ENCODE measurements at regions not wholly inside any gene's neighbourhood (a gene's known extent, or its start where the extent isn't known, plus 50 kb on each side); places are given as distances from the start of the nearest gene placed in this dataset.

DNA sequence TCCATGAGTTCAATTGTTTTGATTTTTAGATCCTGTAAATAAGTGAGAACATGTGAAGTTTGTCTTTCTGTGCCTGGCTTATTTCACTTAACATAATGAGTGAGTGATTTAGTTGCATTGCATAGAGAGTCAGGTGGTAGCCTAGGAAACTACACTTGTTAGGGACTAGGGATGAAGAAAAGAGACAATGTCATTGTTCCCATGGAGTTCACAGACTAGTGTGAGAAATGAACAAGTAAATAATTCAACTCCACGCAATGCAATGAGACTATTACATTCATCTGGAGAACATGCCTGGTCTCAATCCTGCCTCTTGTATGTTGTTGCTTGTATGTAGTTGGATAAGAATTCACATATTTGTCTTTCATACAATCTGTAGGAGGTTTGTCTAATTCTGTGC, 76.3 kb upstream of the B3GAT2 start:
- DNase-seq: no peak
- no peaks in the 10 kb centered on the region for H3K27me3 ChIP-seq (ENCODE audit: low read length)
- H3K9me2 ChIP-seq (replicated peaks; ENCODE audit: insufficient read depth, low read length): no peaks in the 10 kb centered on the region
- no peak overlapping the region for H3K4me2 ChIP-seq (ENCODE audit: low read depth, low read length, poor library complexity, severe bottlenecking)
- no peak overlapping the region for H3K27ac ChIP-seq (ENCODE audit: low read length)
- H3K9me3 ChIP-seq (ENCODE audit: low read length): no peaks in the 10 kb centered on the region
- no peaks in the 10 kb centered on the region for H3K79me2 ChIP-seq (ENCODE audit: low read length)
- no peaks in the 10 kb centered on the region for H3K4me1 ChIP-seq (ENCODE audit: low read length)
- no peak overlapping the region for H2AFZ ChIP-seq (ENCODE audit: low read length)
- no peak overlapping the region for H3K4me3 ChIP-seq (ENCODE audit: low read length)
- no peaks in the 10 kb centered on the region for H4K20me1 ChIP-seq (ENCODE audit: insufficient read depth, low read depth, low read length)
- H3K9ac ChIP-seq (ENCODE audit: low read length): no peak overlapping the region
- no peaks in the 10 kb centered on the region for H3K36me3 ChIP-seq (ENCODE audit: insufficient read depth, low read length)

DNA sequence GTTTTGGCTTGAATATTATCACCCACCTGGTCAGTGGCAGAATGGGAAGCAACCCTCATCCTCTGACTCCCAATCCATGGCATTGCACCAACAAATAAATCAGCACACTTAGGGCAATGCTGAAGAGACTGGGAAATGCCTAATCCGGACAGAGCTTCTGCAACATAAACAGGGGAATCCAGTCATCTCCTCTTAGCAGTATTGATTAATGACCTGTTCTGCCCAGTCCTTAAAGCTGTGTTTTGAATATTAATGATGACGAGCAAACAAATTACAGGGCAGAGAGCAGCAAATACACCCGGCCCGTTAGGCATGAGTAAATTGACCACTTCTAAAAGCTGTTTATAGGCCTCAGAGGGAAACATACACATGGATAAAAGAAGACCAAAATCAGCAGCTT, 77.0 kb upstream of the B3GAT2 start:
- no peak overlapping the region for H3K9ac ChIP-seq (ENCODE audit: low read length)
- H3K79me2 ChIP-seq (ENCODE audit: low read length): no peaks in the 10 kb centered on the region
- DNase-seq: no peak
- no peak overlapping the region for H2AFZ ChIP-seq (ENCODE audit: low read length)
- no peak overlapping the region for H3K4me2 ChIP-seq (ENCODE audit: low read depth, low read length, poor library complexity, severe bottlenecking)
- H3K4me1 ChIP-seq (ENCODE audit: low read length): no peaks in the 10 kb centered on the region
- no peak overlapping the region for H3K4me3 ChIP-seq (ENCODE audit: low read length)
- H3K27ac ChIP-seq (ENCODE audit: low read length): no peak overlapping the region
- no peaks in the 10 kb centered on the region for H3K9me3 ChIP-seq (ENCODE audit: low read length)
- H3K36me3 ChIP-seq (ENCODE audit: insufficient read depth, low read length): no peaks in the 10 kb centered on the region
- H4K20me1 ChIP-seq (ENCODE audit: insufficient read depth, low read depth, low read length): no peaks in the 10 kb centered on the region
- no peaks in the 10 kb centered on the region for H3K27me3 ChIP-seq (ENCODE audit: low read length)
- no peaks in the 10 kb centered on the region for H3K9me2 ChIP-seq (replicated peaks; ENCODE audit: insufficient read depth, low read length)

DNA sequence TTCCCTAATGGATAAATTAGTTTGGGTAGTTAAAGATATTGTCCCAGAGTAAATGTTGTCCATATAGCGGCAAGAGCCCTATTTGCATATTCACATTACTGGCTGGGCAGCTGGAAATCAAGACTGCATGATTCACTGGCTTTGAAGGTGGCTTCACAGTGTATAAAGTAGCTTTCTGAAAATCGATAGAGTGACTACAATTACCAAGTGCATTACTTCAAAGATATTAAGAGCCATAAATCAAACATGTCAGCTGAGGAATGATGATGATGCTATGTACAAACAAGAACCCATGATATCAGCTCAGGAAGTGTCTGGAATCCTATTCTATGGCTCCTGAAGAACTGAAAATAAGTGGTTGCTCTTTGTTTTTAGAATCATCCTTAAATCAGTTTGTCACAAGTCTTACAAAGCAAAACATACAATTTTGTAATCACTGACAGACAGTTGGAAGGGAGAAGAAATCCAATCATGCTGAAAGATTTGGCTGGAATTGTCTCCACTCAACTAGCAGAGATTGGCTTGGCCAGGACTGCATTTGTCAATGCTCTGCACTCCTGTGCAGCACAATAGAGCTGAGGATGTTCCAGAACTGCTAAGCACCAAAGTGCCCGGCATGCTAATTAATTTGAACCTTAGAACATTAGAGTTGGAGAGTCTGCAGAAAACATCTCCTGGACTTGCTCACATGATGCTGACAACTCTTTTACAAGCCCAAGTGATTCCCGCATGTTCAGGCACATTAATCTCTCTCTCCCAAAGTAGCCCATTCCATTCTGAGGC, 77.9 kb upstream of the B3GAT2 start:
- H3K9ac ChIP-seq (ENCODE audit: low read length): no peak overlapping the region
- no peak overlapping the region for H3K4me2 ChIP-seq (ENCODE audit: low read depth, low read length, poor library complexity, severe bottlenecking)
- no peak overlapping the region for H2AFZ ChIP-seq (ENCODE audit: low read length)
- no peaks in the 10 kb centered on the region for H4K20me1 ChIP-seq (ENCODE audit: insufficient read depth, low read depth, low read length)
- no peaks in the 10 kb centered on the region for H3K27me3 ChIP-seq (ENCODE audit: low read length)
- no peaks in the 10 kb centered on the region for H3K36me3 ChIP-seq (ENCODE audit: insufficient read depth, low read length)
- no peaks in the 10 kb centered on the region for H3K9me2 ChIP-seq (replicated peaks; ENCODE audit: insufficient read depth, low read length)
- H3K79me2 ChIP-seq (ENCODE audit: low read length): no peaks in the 10 kb centered on the region
- DNase-seq: no peak
- H3K27ac ChIP-seq (ENCODE audit: low read length): no peak overlapping the region
- H3K4me1 ChIP-seq (ENCODE audit: low read length): no peaks in the 10 kb centered on the region
- H3K4me3 ChIP-seq (ENCODE audit: low read length): no peak overlapping the region
- H3K9me3 ChIP-seq (ENCODE audit: low read length): no peaks in the 10 kb centered on the region

DNA sequence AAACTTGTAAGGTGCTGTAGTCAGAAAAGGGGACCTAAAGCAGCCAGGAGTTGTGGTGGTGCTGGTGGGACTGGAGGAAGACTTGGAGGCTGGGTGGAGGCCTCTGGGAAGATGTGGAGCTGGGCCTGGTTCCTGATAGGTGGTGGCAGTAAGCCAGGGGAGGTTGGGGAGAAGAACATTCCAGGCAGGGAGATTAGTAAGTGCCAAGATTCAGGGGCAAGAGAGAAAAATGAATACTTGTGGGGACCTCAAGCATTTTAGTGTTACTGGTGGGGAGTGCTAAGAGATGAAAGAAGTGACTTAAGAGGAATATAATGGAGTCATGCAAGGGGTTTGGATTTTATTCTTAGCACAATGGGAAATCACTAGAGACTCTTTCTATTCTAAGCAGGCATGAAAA, 79.0 kb upstream of the B3GAT2 start:
- Histone ChIP-seq H3K36me3 (ENCODE audit: insufficient read depth, low read length) (no peaks in the 10 kb centered on the region), H3K4me2 (ENCODE audit: low read depth, low read length, poor library complexity, severe bottlenecking) (no peak overlapping the region), H3K4me3 (ENCODE audit: low read length) (no peak overlapping the region), H3K9me2 (replicated peaks; ENCODE audit: insufficient read depth, low read length) (no peaks in the 10 kb centered on the region), H3K4me1 (ENCODE audit: low read length) (no peaks in the 10 kb centered on the region), H2AFZ (ENCODE audit: low read length) (no peak overlapping the region), H3K27me3 (ENCODE audit: low read length) (no peaks in the 10 kb centered on the region), H3K27ac (ENCODE audit: low read length) (no peak overlapping the region), H3K79me2 (ENCODE audit: low read length) (no peaks in the 10 kb centered on the region), H3K9ac (ENCODE audit: low read length) (no peak overlapping the region), H4K20me1 (ENCODE audit: insufficient read depth, low read depth, low read length) (no peaks in the 10 kb centered on the region), H3K9me3 (ENCODE audit: low read length) (no peaks in the 10 kb centered on the region)
- DNase-seq: no peak

DNA sequence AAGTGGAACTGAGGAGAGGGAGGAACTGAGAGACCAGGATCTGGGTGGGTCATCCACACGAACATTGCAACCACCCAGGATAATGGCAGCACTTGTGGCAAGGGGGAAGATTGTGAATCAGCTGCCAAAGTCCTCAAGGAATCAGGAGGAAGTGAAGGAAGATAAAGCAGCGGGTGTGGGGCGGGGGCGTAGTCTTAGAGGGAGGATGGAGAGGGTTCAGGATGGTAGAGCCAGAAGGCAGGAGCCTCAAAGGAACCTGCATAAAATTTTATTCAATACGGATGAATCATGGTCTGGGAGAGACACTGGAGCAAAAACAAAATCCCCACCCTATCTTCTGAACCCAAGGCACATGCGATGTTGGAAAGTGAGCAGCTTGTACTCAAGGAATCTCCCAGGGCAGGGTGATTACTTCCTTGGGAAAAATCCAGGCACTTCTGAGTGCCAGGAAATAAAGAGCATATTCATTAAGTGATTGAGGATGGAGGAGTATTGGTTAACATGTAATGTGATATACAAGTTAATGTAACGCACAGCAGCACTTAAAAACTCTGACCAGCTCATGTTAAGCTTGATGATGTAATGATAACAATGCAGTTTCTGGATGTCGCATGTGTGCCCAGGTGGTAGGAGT, 82.0 kb upstream of the B3GAT2 start:
- DNase-seq: no peak
- H3K9ac ChIP-seq (ENCODE audit: low read length): no peak overlapping the region

DNA sequence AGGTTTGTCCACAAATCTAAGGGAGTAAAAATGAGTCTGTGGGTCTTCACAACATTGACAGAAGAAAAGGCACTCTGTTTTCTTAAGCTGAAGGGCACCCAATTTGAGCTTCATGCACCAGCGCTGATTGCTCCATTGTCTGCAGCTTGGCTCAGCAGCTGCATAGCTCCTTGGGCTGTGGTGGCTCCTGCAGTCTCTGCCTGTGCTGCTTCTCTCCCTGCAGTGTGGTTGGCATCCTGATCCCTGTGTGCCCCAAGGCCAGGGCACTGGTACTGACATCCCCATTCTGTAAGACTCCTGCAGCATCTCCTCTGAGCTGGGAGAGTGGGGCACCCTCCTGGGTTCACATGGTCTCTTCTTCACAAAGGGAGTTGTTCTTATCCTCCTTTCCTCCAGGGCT, 83.2 kb upstream of the B3GAT2 start:
- H3K9me2 ChIP-seq (replicated peaks; ENCODE audit: insufficient read depth, low read length): no peaks in the 10 kb centered on the region
- no peak overlapping the region for H2AFZ ChIP-seq (ENCODE audit: low read length)
- H3K4me1 ChIP-seq (ENCODE audit: low read length): peaks cover 5% of the 10 kb centered on the region; the same call in 1 of the 2 replicates
- no peaks in the 10 kb centered on the region for H3K9me3 ChIP-seq (ENCODE audit: low read length)
- no peak overlapping the region for H3K27ac ChIP-seq (ENCODE audit: low read length)
- no peak overlapping the region for H3K4me3 ChIP-seq (ENCODE audit: low read length)
- H4K20me1 ChIP-seq (ENCODE audit: insufficient read depth, low read depth, low read length): no peaks in the 10 kb centered on the region
- no peak overlapping the region for H3K9ac ChIP-seq (ENCODE audit: low read length)
- H3K79me2 ChIP-seq (ENCODE audit: low read length): no peaks in the 10 kb centered on the region
- DNase-seq: no peak
- no peaks in the 10 kb centered on the region for H3K36me3 ChIP-seq (ENCODE audit: insufficient read depth, low read length)
- no peaks in the 10 kb centered on the region for H3K27me3 ChIP-seq (ENCODE audit: low read length)
- no peak overlapping the region for H3K4me2 ChIP-seq (ENCODE audit: low read depth, low read length, poor library complexity, severe bottlenecking)

More for the DNA sequence above, 82.0 kb upstream of the B3GAT2 start:
- Histone ChIP-seq H3K4me2 (ENCODE audit: low read depth, low read length, poor library complexity, severe bottlenecking) (no peak overlapping the region), H3K4me3 (ENCODE audit: low read length) (no peak overlapping the region), H3K79me2 (ENCODE audit: low read length) (no peaks in the 10 kb centered on the region), H3K36me3 (ENCODE audit: insufficient read depth, low read length) (no peaks in the 10 kb centered on the region), H3K27ac (ENCODE audit: low read length) (no peak overlapping the region), H2AFZ (ENCODE audit: low read length) (no peak overlapping the region), H3K9me2 (replicated peaks; ENCODE audit: insufficient read depth, low read length) (no peaks in the 10 kb centered on the region), H3K9me3 (ENCODE audit: low read length) (no peaks in the 10 kb centered on the region), H4K20me1 (ENCODE audit: insufficient read depth, low read depth, low read length) (no peaks in the 10 kb centered on the region), H3K4me1 (ENCODE audit: low read length) (peaks cover 5% of the 10 kb centered on the region; the same call in 1 of the 2 replicates), H3K27me3 (ENCODE audit: low read length) (no peaks in the 10 kb centered on the region)

DNA sequence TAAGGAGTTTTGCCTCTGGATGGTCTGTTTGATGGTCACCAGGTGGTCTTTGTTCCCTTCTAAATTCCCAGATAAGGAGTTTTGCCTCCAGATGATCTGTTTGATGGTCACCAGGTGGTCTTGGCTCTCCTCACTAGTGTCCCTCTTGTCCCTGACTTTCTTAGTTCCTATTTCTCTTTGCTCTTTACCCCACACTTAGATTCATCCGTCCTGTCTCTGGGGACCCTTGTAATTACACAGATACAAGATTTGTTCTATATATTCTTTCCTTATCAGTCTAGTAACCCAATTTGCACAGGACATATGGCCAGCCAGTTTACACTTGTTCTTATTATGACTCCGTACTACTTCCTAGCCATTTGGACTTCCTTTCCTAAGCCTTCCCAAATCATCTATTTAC, 84.0 kb upstream of the B3GAT2 start:
- peaks cover 5% of the 10 kb centered on the region; the same call in 1 of the 2 replicates for H3K4me1 ChIP-seq (ENCODE audit: low read length)
- no peak overlapping the region for H3K9ac ChIP-seq (ENCODE audit: low read length)
- H3K9me3 ChIP-seq (ENCODE audit: low read length): no peaks in the 10 kb centered on the region
- H3K4me3 ChIP-seq (ENCODE audit: low read length): no peak overlapping the region
- H3K4me2 ChIP-seq (ENCODE audit: low read depth, low read length, poor library complexity, severe bottlenecking): no peak overlapping the region
- no peak overlapping the region for H2AFZ ChIP-seq (ENCODE audit: low read length)
- H3K9me2 ChIP-seq (replicated peaks; ENCODE audit: insufficient read depth, low read length): no peaks in the 10 kb centered on the region
- no peak for DNase-seq
- H3K36me3 ChIP-seq (ENCODE audit: insufficient read depth, low read length): no peaks in the 10 kb centered on the region
- no peak overlapping the region for H3K27ac ChIP-seq (ENCODE audit: low read length)
- no peaks in the 10 kb centered on the region for H3K79me2 ChIP-seq (ENCODE audit: low read length)
- H3K27me3 ChIP-seq (ENCODE audit: low read length): no peaks in the 10 kb centered on the region
- no peaks in the 10 kb centered on the region for H4K20me1 ChIP-seq (ENCODE audit: insufficient read depth, low read depth, low read length)

DNA sequence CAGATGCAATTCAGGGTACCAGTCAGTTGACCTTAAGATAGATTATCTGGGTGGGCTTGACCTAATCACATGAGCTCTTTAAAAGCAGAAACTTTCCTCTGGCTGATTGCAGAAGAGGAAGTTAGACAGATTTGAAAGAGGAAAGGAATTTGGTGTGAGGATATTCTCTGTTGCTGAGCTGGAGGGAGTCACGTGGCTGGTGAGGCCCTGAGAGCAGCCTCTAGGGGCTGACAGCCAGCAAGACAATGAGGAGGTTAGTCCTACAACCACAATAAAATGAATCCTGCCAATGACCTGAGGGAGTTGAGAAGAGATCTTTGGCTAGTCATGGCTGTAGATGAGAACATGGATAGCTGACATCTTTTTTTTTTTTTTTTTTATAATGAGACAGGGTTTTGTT, 87.0 kb upstream of the B3GAT2 start:
- no peaks in the 10 kb centered on the region for H3K27me3 ChIP-seq (ENCODE audit: low read length)
- no peak overlapping the region for H3K9ac ChIP-seq (ENCODE audit: low read length)
- DNase-seq: peak; percentile 45
- H4K20me1 ChIP-seq (ENCODE audit: insufficient read depth, low read depth, low read length): no peaks in the 10 kb centered on the region
- H3K4me3 ChIP-seq (ENCODE audit: low read length): no peak overlapping the region
- H3K36me3 ChIP-seq (ENCODE audit: insufficient read depth, low read length): no peaks in the 10 kb centered on the region
- peaks cover 5% of the 10 kb centered on the region; the same call in 1 of the 2 replicates for H3K4me1 ChIP-seq (ENCODE audit: low read length)
- H2AFZ ChIP-seq (ENCODE audit: low read length): no peak overlapping the region
- no peak overlapping the region for H3K4me2 ChIP-seq (ENCODE audit: low read depth, low read length, poor library complexity, severe bottlenecking)
- no peak overlapping the region for H3K27ac ChIP-seq (ENCODE audit: low read length)
- no peaks in the 10 kb centered on the region for H3K9me3 ChIP-seq (ENCODE audit: low read length)
- H3K9me2 ChIP-seq (replicated peaks; ENCODE audit: insufficient read depth, low read length): no peaks in the 10 kb centered on the region
- H3K79me2 ChIP-seq (ENCODE audit: low read length): no peaks in the 10 kb centered on the region
